IPS-NIHi11 (cell line): ENCODE measurements at regions not wholly inside any gene's neighbourhood (a gene's known extent, or its start where the extent isn't known, plus 50 kb on each side); places are given as distances from the start of the nearest gene placed in this dataset.

Source experiments
- DNase-seq: peaks from one replicate; pipeline ENCODE4 v3.0.0; 2012; ENCODE audit warnings: mixed read lengths, low spot score

GRCh38 chr4:96685691-96686090 is 845.8 kb downstream of the PDHA2 start:
- no peak for DNase-seq

- DNase-seq = no peak
Measured at GRCh38 chr4:96691521-96691920, 851.6 kb downstream of the PDHA2 start.

DNA sequence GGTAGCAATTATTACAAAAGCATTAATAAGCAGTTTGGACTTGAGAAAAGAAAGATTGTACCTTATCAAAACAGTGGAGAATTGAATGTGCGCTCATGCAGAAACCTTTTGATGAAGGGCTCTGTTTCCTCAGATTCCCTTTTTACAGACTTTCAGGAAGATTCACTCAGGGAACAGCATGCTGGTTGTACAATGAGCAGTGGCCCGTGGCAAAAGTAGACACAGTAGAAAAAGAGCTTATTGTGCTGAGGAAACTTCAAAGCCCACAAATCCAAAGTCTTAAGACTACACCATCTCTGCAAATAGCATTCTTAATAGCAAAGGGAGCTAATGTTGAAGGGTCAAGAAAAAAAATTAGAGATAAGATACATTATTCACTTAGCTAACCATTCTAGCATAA is 858.9 kb downstream of the PDHA2 start:
- DNase-seq = no peak

- DNase-seq = peak; percentile 4
Measured at GRCh38 chr4:96703265-96703664, 863.4 kb downstream of the PDHA2 start.

DNA sequence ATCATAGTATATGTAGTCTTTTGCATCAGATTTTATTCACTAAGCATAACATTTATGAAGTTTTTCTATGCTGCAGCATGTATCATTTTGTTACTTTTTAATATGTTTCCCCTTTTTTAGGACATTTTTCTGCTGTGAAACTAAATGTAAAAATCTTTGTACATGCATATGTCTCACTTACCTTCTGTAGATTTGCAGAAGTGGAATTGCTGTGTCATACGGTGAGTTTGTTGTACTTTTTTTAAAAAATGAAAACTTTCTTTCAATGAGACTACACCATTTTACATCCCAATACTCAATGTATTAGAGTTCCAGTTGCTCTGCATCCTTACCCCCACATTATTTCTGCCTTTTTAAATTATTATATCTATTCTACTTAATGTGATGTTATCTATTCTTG is 868.9 kb downstream of the PDHA2 start:
- no peak for DNase-seq

GRCh38 chr4:96713271-96713850 is 873.5 kb downstream of the PDHA2 start:
- no peak for DNase-seq

DNA sequence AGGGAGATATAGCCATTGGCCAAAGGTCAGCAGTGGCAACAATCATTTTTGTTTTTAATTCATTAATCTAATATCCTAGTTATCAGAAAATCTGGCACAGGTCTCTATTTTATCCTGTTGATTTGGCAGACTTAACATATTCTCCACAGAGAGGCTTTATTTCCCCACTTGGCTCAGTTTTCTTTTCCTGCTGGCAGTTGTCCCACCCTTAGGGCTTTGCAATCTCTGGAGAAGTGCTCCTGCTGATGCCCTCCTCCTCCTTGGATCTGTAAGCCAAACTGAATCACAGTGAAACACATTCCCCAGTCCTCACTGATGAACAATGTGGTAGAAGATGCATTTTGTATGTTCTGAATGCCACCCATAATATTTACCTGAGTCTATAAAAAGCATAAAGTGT is 889.7 kb downstream of the PDHA2 start:
- DNase-seq = peak; percentile 7

DNA sequence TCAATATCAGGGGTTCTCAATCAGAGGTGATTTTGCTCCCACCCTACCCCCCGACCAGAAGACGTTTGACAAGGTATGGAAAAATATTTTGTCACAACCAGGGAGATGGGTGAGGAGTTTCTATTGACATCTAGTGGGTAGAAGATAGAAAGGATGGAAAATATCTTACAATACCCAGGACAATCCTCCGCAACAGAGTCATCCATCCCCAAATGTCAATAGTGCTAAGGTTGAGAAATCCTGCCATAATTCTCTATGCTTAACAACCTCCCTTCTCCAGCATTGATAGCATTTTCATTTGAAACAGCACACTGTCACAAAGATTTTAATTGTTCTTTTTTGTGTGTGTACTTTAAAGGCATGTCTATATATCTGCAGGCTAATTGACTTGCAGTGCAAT is 890.5 kb downstream of the PDHA2 start:
- no peak for DNase-seq

- DNase-seq = peak; percentile 62
Measured at GRCh38 chr4:96736352-96736889, 896.5 kb downstream of the PDHA2 start.

- DNase-seq = no peak
Measured at GRCh38 chr4:96739101-96739500, 899.2 kb downstream of the PDHA2 start.

GRCh38 chr4:96742332-96743014 is 902.6 kb downstream of the PDHA2 start:
- DNase-seq = no peak

DNA sequence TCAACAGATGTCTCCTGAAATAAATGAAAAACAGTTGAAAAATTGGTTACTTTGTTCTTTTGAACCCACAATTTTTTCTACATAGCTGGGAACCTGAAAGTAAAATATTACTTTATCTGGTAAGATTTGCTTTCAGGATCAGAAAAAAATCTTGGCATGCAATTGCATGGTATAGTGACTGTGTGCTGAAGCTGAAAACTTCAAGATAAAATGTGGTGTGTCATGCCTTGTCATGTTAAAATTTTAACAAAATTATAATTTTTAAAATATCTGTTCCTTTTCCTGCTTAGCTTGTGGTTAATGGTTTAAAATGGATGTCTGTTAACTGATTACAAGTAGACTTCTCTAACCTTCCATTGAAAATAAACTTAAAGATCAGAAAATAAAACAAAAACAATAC is 904.8 kb downstream of the PDHA2 start:
- no peak for DNase-seq

DNA sequence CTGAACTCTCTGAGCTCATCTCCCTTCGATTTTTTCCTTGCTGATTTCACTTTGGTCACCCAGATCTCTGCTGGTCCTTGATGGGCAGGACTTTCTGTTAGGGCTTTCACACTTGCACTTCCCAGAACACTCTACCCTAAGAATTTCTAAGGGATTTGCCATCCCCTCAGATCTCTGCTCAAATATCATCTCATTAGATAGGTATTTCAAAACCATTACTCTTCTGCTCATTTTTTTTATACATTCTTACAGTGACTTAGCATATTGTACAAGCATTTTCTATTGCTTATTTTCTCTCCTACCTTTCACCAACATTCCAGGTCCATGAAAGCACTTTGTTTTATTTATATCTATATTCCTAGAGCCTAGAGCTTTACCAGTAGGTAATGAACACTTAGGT is 913.3 kb downstream of the PDHA2 start:
- no peak for DNase-seq

GRCh38 chr4:96755569-96756484 is 915.9 kb downstream of the PDHA2 start:
- no peak for DNase-seq

DNA sequence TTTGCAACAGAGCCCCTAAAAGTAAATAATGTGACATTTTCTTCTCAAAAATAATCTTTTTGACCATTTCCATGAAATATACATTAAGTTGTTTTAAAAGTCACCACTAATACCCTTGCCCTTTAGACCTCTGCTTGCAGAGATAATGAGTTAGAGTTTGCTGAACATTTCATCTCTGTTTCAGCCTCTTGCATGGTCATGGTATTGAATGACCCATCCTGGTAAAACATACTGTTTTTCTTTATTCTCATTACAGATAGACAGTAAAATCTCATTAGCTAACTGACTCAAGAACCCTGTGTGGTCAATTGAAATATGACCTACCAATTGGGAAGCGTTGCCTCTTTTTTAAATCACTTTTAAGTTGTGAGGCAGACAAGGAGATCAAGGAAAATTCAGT is 916.7 kb downstream of the PDHA2 start:
- DNase-seq = no peak

DNA sequence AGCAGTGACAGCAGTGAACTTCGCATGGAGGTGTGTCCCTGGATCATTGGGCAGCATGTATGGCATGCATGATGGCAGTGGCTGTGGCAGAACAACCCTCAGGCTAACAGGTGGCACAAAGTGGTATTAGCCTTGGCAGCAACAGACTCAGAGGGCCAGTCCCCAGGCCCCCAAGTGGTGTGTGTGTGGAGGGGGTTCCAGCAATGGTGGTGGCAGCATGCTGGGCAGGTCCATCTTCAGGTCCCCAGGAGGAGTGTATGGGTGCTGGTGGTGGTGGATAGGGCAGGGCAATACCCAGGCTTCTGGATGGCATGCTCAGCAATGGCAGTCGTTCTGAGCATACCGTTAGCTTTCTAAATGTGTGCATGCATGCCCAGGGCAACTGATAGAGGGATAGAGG is 923.7 kb downstream of the PDHA2 start:
- DNase-seq = no peak

- DNase-seq = no peak
Measured at GRCh38 chr4:96766359-96766758, 926.5 kb downstream of the PDHA2 start.

GRCh38 chr4:96767815-96768480 is 928.1 kb downstream of the PDHA2 start:
- no peak for DNase-seq

GRCh38 chr4:96775501-96775900 is 935.6 kb downstream of the PDHA2 start:
- DNase-seq = no peak

- DNase-seq = no peak
Measured at GRCh38 chr4:96776920-96777527, 937.1 kb downstream of the PDHA2 start.

DNA sequence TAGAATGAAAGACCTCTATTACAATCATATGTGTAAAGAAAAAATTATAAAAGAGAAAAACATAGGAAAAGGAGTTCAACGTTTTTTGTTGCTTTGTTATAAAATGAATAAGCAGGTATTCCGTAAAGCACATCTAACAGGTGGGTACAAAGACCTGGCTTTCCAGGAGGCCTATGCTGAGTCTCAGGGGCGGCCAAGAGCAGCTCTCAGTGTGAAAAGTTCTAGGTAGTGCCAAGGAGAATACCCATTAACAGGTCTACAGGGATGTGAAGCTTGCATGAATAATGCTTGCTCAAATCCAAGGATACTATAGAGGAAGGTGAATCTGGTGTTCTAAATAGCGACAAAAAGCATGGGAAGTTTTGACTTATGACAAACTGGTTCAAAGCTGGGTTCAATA is 944.4 kb downstream of the PDHA2 start:
- no peak for DNase-seq

DNA sequence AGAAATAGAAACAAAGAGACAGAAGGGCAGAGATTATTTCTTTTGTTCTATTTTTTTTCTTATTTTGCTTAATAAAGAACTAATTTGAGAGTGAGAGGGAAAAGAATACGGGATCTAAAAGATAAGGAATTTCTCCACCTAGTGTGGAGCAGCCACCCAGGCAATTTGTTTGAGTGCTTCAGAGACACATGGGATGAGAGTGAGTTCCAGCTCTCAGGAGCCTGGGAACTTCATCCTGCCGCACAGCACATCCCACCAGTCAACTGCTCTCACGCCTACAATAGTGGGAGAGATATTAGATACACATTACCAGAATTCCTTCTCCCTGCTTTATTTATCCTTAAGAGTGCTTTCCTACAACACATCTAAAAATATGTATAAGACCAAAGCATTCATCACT is 946.4 kb downstream of the PDHA2 start:
- no peak for DNase-seq
